ENCODE measurements at regions not wholly inside any gene's neighbourhood (a gene's known extent, or its start where the extent isn't known, plus 50 kb on each side); places are given as distances from the start of the nearest gene placed in this dataset.

DNA sequence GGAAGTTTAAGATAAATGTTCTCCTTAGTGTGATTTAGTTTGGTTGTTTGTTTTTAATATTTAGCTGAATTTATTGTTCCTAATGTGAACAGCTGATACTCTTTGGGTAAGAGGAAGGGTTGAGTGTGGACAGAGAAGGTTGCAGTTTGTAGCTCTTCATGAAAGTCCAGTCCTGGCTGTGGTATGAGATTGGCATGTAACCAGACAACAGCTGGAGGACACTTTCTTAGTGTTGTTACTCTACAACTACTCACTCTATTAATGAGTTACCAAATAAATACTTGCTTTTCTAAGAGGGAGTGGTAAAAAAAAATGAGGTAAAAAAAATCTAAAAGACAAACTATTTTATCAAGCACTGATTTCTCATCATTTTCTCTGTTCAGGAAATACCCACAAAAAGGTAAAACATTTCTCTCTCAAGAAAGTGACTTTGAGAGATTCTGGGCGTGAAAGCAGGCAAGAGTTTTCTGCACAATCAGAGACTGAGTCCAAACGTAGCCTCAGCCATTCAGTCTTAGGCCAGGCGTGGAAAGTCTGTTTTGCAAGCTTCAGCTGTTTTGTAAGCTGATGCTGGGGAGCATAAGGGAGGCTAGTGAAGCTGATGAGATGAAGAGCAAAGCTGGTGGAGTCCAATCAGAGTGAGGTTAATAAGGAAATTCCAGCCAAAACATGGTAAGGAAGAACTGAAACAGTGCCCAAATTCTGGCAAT lies 138.5 kb upstream of the ARPP21 start:
- no peak for TF ChIP-seq CTCF (IDR thresholded peaks at IDR 0.05; ENCODE audit: low read depth, low read length, missing control alignments)
- H3K4me3 ChIP-seq (ENCODE audit: low read depth, low read length) = no peak overlapping the region
- no peak for DNase-seq (ENCODE audit: low read depth)

- no peak for DNase-seq (ENCODE audit: low read depth)
- no peak overlapping the region for H3K4me3 ChIP-seq (ENCODE audit: low read depth, low read length)
- no peak for TF ChIP-seq CTCF (IDR thresholded peaks at IDR 0.05; ENCODE audit: low read depth, low read length, missing control alignments)
Measured at GRCh38 chr3:35502699-35503098, 136.6 kb upstream of the ARPP21 start.

GRCh38 chr3:35505181-35505580 lies 134.1 kb upstream of the ARPP21 start:
- DNase-seq (ENCODE audit: low read depth) = no peak
- no peak overlapping the region for H3K4me3 ChIP-seq (ENCODE audit: low read depth, low read length)
- TF ChIP-seq CTCF (IDR thresholded peaks at IDR 0.05; ENCODE audit: low read depth, low read length, missing control alignments) = no peak

DNA sequence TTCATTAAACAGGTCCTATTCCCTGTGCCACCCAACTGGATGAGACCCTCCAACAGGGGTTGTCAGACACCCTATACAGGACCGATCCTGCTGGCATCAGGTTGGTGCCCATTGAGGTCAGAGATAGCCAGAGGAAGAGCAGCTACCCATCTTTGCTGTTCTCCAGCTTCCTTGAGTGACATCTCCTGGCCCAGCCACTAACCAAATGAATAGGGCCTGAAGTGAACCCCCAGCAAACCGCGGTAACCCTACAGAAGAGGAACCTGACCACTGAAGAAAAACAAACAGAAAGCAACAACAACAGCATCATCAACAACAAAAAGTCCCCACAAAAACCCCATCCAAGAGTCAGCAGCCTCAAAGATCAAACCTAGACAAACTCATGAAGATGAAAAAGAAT lies 133.6 kb upstream of the ARPP21 start:
- H3K4me3 ChIP-seq (ENCODE audit: low read depth, low read length) = no peak overlapping the region
- no peak for DNase-seq (ENCODE audit: low read depth)
- no peak for TF ChIP-seq CTCF (IDR thresholded peaks at IDR 0.05; ENCODE audit: low read depth, low read length, missing control alignments)

GRCh38 chr3:35519936-35520335 lies 119.4 kb upstream of the ARPP21 start:
- DNase-seq (ENCODE audit: low read depth) = no peak

DNA sequence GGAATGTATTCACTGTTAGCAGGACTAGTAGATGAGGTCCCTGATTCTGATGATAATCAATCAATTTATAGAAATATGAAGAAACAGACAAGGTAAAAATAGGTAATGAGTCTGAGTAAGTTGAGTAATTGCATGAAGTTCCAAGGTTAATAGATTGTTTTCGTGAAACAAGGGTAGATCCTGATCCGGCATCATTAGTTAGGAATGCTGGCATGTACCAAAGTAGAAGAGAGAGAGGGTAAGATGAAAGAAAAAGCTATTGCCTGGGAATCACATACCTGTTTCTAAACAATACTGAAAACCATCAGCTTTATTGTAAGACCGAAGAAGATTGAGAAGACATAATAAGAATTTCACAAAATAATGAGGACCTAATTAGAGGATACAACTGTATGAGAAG lies 118.1 kb upstream of the ARPP21 start:
- no peak for TF ChIP-seq CTCF (IDR thresholded peaks at IDR 0.05; ENCODE audit: low read depth, low read length, missing control alignments)
- DNase-seq (ENCODE audit: low read depth) = no peak
- no peak overlapping the region for H3K4me3 ChIP-seq (ENCODE audit: low read depth, low read length)

More at GRCh38 chr3:35519936-35520335, 119.4 kb upstream of the ARPP21 start:
- no peak overlapping the region for H3K4me3 ChIP-seq (ENCODE audit: low read depth, low read length)
- no peak for TF ChIP-seq CTCF (IDR thresholded peaks at IDR 0.05; ENCODE audit: low read depth, low read length, missing control alignments)

DNA sequence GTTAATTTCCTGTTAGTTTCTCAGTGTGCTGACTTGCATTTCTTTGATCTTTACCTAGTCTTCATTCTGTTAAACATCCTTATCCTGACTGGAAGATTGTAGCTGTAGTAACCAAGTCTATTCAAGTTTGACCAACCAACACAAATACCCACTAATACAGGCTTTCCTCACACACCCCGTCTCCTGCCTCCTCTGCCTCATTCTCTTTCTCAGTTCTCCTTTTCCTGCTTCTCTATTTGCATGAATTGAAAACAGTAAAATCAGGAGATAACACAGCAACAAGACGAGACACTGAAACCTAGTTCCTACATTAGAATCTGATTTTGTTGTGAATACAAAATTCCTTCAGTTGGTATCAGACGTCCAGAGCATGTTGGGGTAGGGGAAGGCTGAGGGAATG lies 116.9 kb upstream of the ARPP21 start:
- no peak for DNase-seq (ENCODE audit: low read depth)
- TF ChIP-seq CTCF (IDR thresholded peaks at IDR 0.05; ENCODE audit: low read depth, low read length, missing control alignments) = no peak

More for the DNA sequence above, 116.9 kb upstream of the ARPP21 start:
- H3K4me3 ChIP-seq (ENCODE audit: low read depth, low read length) = no peak overlapping the region

Data from GM12864 (cell line).